NOMO-1 (cell line): ENCODE measurements at regions not wholly inside any gene's neighbourhood (a gene's known extent, or its start where the extent isn't known, plus 50 kb on each side); places are given as distances from the start of the nearest gene placed in this dataset.

ENCODE experiments used
- DNase-seq, 2 experiments: peaks; one replicate each; lab custom pipeline; 2025; ENCODE audit not compliant: unreplicated experiment in 2 of 2; lab: John Stamatoyannopoulos, UW

DNA sequence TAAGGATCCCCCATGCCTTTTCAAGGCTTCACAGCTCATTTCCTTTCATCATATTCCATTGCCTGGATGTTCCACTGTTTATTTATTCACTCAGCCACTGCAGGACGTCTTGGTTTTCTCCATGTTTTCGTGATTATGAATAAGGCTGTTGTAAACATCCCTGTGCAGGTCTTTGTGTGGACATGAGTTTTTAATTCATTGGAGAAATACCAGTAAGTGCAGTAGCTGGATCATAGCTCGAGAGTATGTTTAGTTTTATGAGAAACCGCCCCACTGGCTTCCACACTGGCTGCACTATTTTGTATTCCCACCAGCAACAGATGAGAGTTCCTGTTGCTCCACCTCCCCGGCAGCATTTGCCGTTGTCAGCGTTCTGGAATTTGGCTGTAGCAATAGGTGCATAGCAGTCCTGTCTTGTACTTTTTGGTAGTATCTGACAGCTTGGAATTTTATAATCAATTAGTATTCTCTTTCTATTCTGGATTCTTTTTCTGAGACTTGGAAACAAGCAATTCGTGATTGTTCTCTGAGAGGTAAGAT lies 269.9 kb upstream of the PITRM1 start:
- no peak for DNase-seq

- no peak for DNase-seq
Measured at GRCh38 chr10:3439183-3439582, 266.6 kb upstream of the PITRM1 start.

DNA sequence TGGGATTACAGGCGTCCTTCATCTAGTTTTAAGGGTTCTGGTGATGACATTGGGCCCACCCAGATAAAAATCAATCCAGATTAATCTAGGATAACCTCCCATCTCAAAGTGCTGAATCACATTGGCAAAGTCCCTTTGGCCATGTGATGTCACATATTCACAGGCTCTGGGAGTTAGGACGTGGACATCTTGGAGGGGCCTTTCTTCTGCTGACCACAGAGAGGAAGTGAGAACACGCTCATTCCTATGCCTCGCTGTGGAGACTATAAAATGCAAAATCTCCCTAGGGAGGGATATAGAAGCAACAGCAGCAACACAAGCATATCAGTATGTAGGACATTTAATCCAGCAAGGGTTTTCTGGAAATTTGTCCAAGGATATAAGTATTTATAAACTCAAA lies 266.0 kb upstream of the PITRM1 start:
- peak in 1 of 2 experiments; percentile 20 for DNase-seq

DNA sequence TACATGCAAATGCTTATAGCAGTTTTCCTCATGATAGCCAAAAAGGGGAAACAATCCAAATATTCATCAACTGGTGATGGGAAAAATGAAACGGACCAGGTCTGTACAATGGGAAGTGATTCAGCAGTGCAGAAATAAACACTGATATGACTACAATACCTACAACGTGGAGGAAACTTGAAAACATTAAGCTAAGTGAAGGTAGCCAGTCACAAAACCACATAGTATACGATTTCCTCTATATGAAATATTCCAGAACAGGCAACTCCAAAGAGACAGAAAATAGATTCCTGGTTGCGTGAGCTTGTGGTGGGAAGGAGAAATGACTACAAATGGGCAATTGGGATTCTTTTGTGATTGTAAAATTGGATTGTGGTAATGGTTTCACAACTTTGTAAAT lies 263.1 kb upstream of the PITRM1 start:
- no peak for DNase-seq

GRCh38 chr10:3433988-3434387 lies 261.4 kb upstream of the PITRM1 start:
- no peak for DNase-seq

DNA sequence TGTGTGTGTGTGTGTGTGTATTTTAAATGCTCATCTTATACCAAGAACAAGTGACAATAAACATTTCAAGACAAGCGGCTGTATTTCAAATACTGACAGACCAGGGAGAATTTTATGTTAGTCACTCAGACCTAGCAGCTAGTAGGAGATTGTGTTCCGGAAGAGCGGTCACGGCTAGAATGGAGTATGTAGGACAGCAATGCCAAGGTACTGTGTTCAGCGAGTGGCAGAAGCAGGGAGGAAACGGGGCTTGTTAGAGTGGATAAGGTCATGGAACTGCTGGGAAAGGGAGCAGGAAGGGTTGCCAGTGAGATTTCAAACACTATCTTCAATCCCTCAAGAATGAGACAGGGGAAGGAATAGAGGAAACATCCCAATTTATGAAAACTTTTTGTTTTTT lies 260.5 kb upstream of the PITRM1 start:
- DNase-seq, result no peak

DNA sequence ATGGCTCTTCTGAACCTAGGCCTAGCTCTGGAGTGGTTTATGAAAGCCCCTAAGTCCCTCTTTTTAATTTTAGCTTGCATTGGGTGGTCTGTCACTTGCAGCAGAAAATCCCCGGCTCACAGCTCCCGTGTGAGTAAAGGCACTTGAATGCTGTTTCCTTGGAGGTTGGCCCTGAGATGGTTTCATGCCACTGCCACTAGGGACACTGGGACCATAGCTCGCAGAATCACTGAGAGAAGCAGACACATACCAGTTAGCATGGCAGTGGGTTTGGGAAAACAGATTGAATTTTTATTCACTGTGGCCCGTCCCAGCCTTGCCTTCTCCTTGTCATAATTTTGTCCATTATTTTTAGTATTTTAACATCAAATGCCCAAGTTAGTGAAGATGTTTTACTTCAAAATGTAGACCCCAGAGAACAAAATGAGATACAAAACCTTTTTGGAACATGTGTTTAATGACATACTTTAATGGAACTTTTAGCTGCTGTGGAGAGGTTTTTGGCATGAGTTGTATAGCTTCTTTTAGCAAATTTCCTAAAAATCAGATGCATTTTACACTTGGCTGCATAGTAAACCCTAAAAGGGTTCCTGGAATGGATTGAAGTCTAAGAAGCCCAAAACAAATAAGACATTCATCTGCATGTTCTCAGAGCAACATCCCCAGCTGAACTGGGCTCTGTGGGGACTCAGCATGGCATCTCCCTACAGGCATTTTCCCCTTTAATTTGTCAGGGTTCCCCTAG lies 259.7 kb upstream of the PITRM1 start:
- no peak for DNase-seq

- no peak for DNase-seq
Measured at GRCh38 chr10:3430501-3430900, 257.9 kb upstream of the PITRM1 start.

- DNase-seq, result no peak
Measured at GRCh38 chr10:3429676-3430075, 257.1 kb upstream of the PITRM1 start.

DNA sequence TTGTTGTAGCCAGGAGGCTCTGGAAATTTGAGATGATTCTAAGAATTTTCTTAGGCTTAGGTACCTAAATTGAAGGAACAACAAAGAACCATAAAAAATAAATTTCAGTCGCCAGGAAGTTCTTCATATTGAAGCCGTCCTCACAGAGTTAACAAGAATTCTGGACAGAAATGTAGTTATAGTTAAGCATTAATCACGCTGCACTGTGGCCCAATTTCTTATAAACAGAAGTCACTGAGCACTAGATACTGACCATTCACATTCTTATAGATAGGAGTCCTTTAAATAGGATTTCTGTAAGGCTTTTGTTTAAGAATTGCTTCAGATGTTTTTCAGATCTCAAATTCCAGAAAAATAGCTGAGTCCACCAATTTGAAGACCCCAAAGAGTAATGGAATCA lies 256.2 kb upstream of the PITRM1 start:
- no peak for DNase-seq

- DNase-seq, result no peak
Measured at GRCh38 chr10:3427950-3428354, 255.4 kb upstream of the PITRM1 start.

DNA sequence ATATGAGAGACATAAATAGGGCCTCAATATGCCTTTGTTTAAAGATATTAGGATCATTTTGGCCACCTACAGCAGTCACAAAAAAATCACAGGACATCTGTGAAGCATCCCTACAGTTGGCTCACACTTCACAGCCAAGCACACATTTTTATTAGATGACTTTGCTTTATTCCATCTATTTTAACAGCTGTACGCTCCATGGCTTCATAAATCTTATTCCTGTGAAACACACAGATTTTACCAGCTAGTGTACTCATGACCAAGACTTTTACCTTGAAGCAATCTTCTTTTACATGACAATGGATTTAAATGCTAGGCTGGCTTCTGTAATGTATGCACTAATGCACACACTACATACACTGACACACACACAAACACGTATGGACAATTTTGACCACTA lies 254.8 kb upstream of the PITRM1 start:
- DNase-seq, result no peak

DNA sequence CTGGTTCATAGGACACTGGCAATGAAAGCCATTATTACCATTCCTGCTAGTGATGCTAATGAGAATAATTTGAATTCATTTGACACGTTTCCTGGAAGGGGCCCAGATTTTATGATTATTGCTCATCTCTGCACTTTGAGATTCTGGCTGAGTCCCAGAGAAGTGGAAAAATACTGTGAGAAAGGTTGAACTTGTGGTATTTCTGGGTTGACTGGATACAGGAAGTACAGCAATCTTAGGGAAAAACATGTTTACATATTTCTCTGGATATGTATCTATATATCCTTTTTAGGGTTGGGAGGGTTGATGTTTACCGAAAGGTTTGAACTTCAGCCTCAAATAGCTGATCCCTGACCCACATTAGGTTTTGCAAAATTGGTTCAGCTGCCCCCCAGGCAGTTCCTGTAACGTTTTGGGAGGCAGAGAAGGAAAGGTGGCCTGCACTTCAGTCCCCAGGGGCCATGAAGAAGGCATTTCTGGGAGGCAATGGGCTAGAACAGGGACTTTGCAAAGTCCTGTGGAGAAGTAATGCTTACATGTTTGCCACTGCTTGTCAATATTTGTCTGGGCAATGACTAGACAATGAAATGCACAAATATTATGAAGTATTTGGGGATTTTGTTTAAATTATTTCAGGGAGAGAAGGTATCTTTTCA lies 253.7 kb upstream of the PITRM1 start:
- DNase-seq, result no peak

GRCh38 chr10:3425716-3426115 lies 253.1 kb upstream of the PITRM1 start:
- DNase-seq, result no peak

GRCh38 chr10:3425261-3425660 lies 252.7 kb upstream of the PITRM1 start:
- no peak for DNase-seq

GRCh38 chr10:3424111-3424851 lies 251.7 kb upstream of the PITRM1 start:
- DNase-seq, result peak; percentile 66 to 70

DNA sequence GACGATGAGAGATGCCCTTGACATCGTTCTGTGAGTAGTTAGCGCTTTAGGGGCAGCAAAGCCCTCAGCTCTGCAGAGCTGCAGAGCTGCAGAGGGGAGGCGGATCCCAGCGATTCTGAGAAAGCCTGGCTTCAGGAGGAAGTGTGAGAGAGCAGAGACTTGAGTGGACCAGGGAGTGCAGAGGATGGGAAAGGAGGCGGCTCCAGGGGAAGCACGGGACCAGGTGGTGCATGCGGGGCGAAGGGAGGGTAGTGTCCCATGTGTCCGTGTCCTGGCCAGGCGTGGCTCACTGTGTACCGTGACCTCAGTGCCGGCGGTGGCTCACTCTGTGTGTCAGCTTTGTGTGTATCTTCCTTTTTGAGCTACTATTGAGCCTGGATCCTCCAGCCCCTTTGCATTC lies 250.8 kb upstream of the PITRM1 start:
- no peak for DNase-seq

GRCh38 chr10:3422282-3422681 lies 249.7 kb upstream of the PITRM1 start:
- DNase-seq, result no peak

DNA sequence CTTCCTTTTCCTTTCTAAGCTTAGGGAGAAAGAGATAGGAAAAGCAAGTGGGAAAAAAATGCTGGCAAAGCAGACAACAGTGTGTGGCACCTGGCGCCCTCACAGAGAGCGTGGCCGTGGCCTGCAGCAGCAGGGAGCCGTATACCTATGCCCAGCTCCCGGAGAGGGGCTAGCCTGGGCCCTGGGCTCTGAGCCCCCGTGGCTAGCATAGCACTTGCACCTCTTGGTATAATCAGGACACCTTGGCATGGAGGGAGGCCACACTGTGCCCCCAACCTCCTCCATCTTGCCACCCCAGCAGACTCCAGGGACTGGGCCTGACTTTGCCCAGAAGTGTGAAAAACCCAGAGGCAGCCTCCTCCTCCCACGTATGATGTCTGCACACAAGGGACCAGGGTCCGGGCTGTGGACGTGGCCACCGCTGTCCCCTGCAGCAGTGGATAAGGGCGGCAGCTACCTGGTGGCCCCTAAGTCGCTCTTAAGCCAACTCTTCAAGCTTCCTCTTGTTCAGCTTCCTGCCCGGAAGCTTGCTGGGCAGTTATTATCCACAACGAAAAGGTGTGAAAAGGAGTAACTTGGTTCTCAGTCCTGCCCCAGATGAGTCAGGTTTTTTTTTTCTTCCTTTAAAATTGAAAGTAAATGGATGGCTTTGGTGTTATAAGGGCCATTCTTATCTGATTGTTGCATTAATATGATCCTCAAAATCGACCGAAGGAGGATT lies 249.1 kb upstream of the PITRM1 start:
- DNase-seq, result no peak

DNA sequence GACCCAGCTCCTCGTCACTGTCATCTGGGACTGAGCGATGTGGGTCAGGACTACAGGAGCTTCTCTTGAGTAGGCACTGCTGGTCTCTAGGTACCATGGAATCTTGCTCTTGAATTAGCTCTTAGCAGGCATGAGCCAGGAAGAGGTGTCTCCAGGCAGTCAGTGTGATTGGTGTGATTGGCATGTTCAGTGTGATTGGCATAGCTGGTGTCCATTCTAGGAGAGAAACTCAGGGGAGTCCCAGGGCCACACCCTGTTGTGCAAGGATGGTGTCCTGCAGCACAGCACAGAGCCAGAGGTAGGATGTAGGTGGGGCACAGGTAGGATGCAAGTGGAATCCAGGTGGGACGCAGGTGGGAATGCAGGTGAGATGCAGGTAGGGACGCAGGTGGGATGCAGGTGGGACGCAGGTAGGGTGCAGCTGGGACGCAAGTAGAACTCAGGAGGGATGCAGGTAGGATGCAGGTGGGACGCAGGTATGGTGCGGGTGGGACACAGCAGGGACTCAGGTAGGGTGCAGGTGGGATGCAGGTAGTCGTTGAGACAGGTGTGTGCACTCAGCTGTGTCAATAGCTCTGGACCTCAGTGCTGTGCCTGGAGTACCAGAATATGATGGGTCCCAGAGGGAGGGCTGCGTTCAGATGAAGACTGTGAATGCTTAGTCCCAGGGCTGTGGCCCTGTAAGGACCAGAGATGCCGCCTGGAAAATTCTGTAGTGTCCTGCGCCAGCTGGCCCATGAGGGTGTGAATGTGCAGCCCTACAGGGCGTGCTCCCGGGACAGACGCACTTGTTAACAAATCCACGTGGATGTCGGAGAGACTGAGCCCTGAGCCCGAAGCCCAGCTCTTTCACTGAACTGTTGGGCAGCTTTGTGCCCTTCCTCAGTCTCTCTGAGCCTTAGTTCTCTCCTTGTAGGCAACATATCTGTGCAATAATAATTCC lies 248.2 kb upstream of the PITRM1 start:
- no peak for DNase-seq
